ENCODE measurements at regions not wholly inside any gene's neighbourhood (a gene's known extent, or its start where the extent isn't known, plus 50 kb on each side); places are given as distances from the start of the nearest gene placed in this dataset.

DNA sequence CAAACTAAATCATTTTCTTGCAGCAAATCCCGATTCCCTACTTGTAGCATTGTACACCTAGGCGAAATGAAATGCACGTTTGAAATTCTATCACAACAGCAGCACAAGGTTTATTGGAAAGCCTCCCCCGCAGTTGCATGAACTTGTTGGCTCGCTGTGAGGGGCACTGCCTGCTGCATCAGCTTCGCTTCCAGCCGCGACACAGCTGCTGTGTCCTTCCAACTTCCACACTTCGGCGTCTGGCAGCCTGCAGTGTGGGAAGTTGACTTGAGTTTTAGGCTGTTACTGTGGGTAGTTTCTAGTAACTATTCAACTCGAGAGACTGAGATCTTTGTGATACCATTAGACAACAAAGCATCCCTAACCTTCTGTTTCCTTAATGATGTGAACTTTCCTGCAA lies 315.8 kb upstream of the TPK1 start:
- no peaks in the 10 kb centered on the region for H3K27me3 ChIP-seq
- intact Hi-C loops (cut with DNase I), result no loop called here
- H3K9me3 ChIP-seq, result no peaks in the 10 kb centered on the region
- no peaks in the 10 kb centered on the region for H3K4me1 ChIP-seq
- TF ChIP-seq, protein P1, sequence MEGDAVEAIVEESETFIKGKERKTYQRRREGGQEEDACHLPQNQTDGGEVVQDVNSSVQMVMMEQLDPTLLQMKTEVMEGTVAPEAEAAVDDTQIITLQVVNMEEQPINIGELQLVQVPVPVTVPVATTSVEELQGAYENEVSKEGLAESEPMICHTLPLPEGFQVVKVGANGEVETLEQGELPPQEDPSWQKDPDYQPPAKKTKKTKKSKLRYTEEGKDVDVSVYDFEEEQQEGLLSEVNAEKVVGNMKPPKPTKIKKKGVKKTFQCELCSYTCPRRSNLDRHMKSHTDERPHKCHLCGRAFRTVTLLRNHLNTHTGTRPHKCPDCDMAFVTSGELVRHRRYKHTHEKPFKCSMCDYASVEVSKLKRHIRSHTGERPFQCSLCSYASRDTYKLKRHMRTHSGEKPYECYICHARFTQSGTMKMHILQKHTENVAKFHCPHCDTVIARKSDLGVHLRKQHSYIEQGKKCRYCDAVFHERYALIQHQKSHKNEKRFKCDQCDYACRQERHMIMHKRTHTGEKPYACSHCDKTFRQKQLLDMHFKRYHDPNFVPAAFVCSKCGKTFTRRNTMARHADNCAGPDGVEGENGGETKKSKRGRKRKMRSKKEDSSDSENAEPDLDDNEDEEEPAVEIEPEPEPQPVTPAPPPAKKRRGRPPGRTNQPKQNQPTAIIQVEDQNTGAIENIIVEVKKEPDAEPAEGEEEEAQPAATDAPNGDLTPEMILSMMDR (IDR thresholded peaks at IDR 0.05), result no peak
- TF ChIP-seq POLR2AphosphoS5 (IDR thresholded peaks at IDR 0.05; ENCODE audit: insufficient read depth in 1 of 2, low read depth in 1 of 2) (no peak), POLR2A (IDR thresholded peaks at IDR 0.05) (no peak)
- no peaks in the 10 kb centered on the region for H3K36me3 ChIP-seq
- H3K4me3 ChIP-seq, result no peak overlapping the region
- DNase-seq (ENCODE audit: extremely low spot score in 2 of 2), result no peak
- H3K27ac ChIP-seq, result no peak overlapping the region

DNA sequence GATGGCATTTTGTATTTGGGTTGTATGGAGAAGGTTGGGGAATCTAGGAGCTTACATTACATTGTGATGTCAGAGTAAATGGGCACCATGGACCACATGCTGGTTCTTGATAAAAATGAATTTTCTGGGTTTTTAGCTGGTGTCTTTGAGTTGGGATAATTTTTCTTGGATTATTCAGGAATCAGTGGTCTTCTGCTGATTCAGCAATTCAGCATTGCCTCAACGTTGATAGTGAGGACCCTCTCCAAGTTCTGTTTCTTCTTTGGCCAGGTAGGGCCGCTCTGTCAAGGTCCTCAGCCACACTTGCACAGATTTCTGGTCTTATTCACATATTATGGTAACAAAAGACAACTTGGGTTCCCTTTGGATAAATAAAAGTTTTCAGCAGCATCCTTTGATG lies 312.0 kb upstream of the TPK1 start:
- Histone ChIP-seq H3K27ac (no peak overlapping the region), H3K9me3 (no peaks in the 10 kb centered on the region), H3K36me3 (no peaks in the 10 kb centered on the region), H3K4me3 (no peak overlapping the region), H3K4me1 (no peaks in the 10 kb centered on the region), H3K27me3 (no peaks in the 10 kb centered on the region)
- intact Hi-C loops (cut with DNase I), result no loop called here
- no peak for TF ChIP-seq POLR2A (IDR thresholded peaks at IDR 0.05)
- TF ChIP-seq, protein P1 (IDR thresholded peaks at IDR 0.05), result no peak
- TF ChIP-seq POLR2AphosphoS5 (IDR thresholded peaks at IDR 0.05; ENCODE audit: insufficient read depth in 1 of 2, low read depth in 1 of 2), result no peak
- no peak for DNase-seq (ENCODE audit: extremely low spot score in 2 of 2)

DNA sequence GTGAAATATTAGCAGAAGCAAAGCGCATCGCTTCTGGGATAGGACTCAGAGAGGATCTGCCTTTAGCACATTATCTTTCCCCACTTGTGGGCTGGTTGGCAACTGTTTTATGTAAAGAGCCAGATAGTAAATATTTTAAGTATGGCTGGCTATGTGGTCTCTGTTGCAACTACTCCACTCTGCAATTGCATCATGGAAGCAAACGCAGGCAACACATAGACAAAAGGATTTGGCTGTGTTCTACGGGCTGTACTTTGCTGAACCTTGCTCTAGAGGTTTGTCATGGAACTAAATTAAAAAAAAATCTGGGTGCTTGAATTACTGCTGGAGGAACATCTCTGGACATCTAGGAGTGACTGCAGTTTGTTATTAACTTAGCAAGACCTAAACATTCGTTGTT lies 307.8 kb upstream of the TPK1 start:
- Histone ChIP-seq H3K27me3 (no peaks in the 10 kb centered on the region), H3K4me1 (no peaks in the 10 kb centered on the region), H3K27ac (no peak overlapping the region), H3K4me3 (no peak overlapping the region), H3K36me3 (no peaks in the 10 kb centered on the region), H3K9me3 (no peaks in the 10 kb centered on the region)
- intact Hi-C loops (cut with DNase I), result no loop called here
- TF ChIP-seq, protein P1 (IDR thresholded peaks at IDR 0.05), result no peak
- TF ChIP-seq POLR2A (IDR thresholded peaks at IDR 0.05), result no peak
- no peak for TF ChIP-seq POLR2AphosphoS5 (IDR thresholded peaks at IDR 0.05; ENCODE audit: insufficient read depth in 1 of 2, low read depth in 1 of 2)
- no peak for DNase-seq (ENCODE audit: extremely low spot score in 2 of 2)

DNA sequence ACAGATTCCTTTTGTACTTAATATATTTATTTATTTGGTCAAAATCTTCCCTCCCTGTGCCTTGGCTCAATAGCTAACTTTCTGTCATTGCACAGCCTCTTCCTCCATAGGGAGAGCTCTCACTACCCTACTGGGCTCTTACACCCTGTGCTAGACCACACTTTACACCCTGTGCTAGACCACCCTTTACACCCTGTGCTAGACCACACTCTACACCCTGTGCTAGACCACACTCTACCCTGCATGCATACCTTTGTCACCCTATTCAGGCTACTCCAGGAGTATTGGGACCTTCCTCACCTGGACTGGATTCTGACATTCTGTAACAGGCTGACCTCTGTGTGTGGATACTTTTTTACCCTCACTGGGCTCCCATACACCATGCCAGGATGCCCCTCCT lies 298.5 kb upstream of the TPK1 start:
- H3K27ac ChIP-seq, result no peak overlapping the region
- intact Hi-C loops (cut with DNase I), result no loop called here
- H3K4me3 ChIP-seq, result no peak overlapping the region
- no peak for DNase-seq (ENCODE audit: extremely low spot score in 2 of 2)
- TF ChIP-seq POLR2A (IDR thresholded peaks at IDR 0.05) (no peak), POLR2AphosphoS5 (IDR thresholded peaks at IDR 0.05; ENCODE audit: insufficient read depth in 1 of 2, low read depth in 1 of 2) (no peak)
- H3K4me1 ChIP-seq, result no peaks in the 10 kb centered on the region
- H3K36me3 ChIP-seq, result no peaks in the 10 kb centered on the region
- H3K27me3 ChIP-seq, result no peaks in the 10 kb centered on the region
- no peaks in the 10 kb centered on the region for H3K9me3 ChIP-seq

DNA sequence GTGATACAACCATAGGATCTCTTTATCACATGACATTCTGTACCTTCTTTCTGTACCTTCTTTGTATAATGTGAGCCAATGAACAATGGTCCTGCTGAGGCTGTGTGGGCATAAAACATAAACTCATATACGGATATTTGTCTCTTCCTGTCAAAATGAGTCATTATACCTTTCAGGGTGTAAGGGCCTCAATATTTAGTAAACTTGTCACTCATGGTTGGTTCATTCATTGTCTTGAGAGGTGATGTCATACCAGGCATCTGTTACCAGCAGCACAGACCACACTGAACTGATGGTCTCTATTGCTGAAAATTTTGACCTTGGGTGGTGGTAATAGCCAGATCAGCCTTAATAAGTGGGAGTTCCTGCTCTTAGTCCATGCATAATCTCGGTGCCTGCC lies 287.6 kb upstream of the TPK1 start:
- H3K36me3 ChIP-seq, result no peaks in the 10 kb centered on the region
- no peak for DNase-seq (ENCODE audit: extremely low spot score in 2 of 2)
- H3K4me1 ChIP-seq, result no peaks in the 10 kb centered on the region
- no peaks in the 10 kb centered on the region for H3K27me3 ChIP-seq
- H3K27ac ChIP-seq, result no peak overlapping the region
- H3K9me3 ChIP-seq, result no peaks in the 10 kb centered on the region
- no peak for TF ChIP-seq POLR2A (IDR thresholded peaks at IDR 0.05)
- H3K4me3 ChIP-seq, result no peak overlapping the region
- intact Hi-C loops (cut with DNase I), result no loop called here

DNA sequence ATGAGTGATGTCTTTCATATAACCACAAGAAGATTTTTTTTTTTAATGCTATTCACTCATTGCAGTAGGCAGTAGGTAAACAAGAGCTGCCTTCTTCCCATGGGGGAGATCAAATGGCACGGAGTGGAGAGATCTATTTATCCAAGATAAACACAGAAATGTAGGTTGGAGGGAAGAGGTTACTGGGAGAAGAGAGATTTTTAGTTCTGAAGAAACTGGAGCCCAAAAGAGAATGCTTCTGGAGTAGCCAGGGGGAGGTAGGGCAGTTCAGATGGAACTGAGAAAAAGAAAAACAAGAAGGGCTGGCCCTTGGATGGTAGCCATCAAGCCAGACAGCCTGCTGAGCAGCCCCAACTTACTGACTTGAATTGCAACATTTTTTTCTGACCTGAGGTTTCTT lies 270.1 kb upstream of the TPK1 start:
- TF ChIP-seq, protein P1 (IDR thresholded peaks at IDR 0.05), result no peak
- TF ChIP-seq POLR2AphosphoS5 (IDR thresholded peaks at IDR 0.05; ENCODE audit: insufficient read depth in 1 of 2, low read depth in 1 of 2) (no peak), POLR2A (IDR thresholded peaks at IDR 0.05) (no peak)
- Histone ChIP-seq H3K4me3 (no peak overlapping the region), H3K27ac (no peak overlapping the region), H3K27me3 (no peaks in the 10 kb centered on the region), H3K9me3 (no peaks in the 10 kb centered on the region), H3K4me1 (no peaks in the 10 kb centered on the region), H3K36me3 (no peaks in the 10 kb centered on the region)
- intact Hi-C loops (cut with DNase I), result loop anchor here (5.0 kb wide), 1 partner anchor 969 kb away; no protein-coding TSS in a partner anchor
- no peak for DNase-seq (ENCODE audit: extremely low spot score in 2 of 2)
